CD14-positive monocyte (primary cell): ENCODE measurements at regions not wholly inside any gene's neighbourhood (a gene's known extent, or its start where the extent isn't known, plus 50 kb on each side); places are given as distances from the start of the nearest gene placed in this dataset.
"Not testable (repeated sequence)": the region's sequence is repeated elsewhere in the genome, so short reads cannot be mapped to it uniquely, and the experiment has no call there.

Experiments used
- DNase-seq, 3 donors: peaks; one replicate each; pipeline ENCODE4 v3.0.0-alpha.2; 2011 to 2022
- H2AFZ ChIP-seq: 2 replicates; pipeline ENCODE4 v1.6.0; 2012; ENCODE audit warnings: mild to moderate bottlenecking, low read depth, low read length, inconsistent platforms; ENCODE audit not compliant: insufficient read depth, poor library complexity, severe bottlenecking
- H3K27ac ChIP-seq, 2 donors: 1 replicate in 1 of 2; 2 replicates in 1 of 2; pipeline ENCODE4 v1.5.1; 2012 to 2013; ENCODE audit warnings: low read length in 2 of 2, control low read depth in 1 of 2, inconsistent platforms in 1 of 2, low read depth in 1 of 2, mild to moderate bottlenecking in 1 of 2
- H3K27me3 ChIP-seq, 2 donors: one replicate each; pipeline versions ENCODE4 v1.6.0 to v1.6.1; 2011 to 2013; ENCODE audit warnings: low read length in 2 of 2; ENCODE audit not compliant: control insufficient read depth in 2 of 2, insufficient read depth in 2 of 2
- H3K36me3 ChIP-seq, 2 donors: replicated peaks in 1 of 2; 1 replicate in 1 of 2; 2 replicates in 1 of 2; pipeline versions ENCODE4 v1.5.1 to v1.6.1; 2012 to 2013; ENCODE audit warnings: low read length in 2 of 2, control low read depth in 1 of 2, inconsistent platforms in 1 of 2, mild to moderate bottlenecking in 1 of 2; ENCODE audit not compliant: insufficient read depth in 2 of 2, control insufficient read depth in 1 of 2
- H3K4me1 ChIP-seq, 2 donors: 1 replicate in 1 of 2; 2 replicates in 1 of 2; pipeline versions ENCODE4 v1.5.1 to v1.6.1; 2012 to 2013; ENCODE audit warnings: low read length in 2 of 2, control low read depth in 1 of 2, inconsistent platforms in 1 of 2, mild to moderate bottlenecking in 1 of 2, moderate library complexity in 1 of 2; ENCODE audit not compliant: insufficient read depth in 2 of 2, control insufficient read depth in 1 of 2
- H3K4me2 ChIP-seq: replicated peaks from 2 replicates; pipeline ENCODE3; 2012; ENCODE audit warnings: low read length, moderate library complexity, mild to moderate bottlenecking; ENCODE audit not compliant: poor library complexity, severe bottlenecking; ENCODE audit errors: extremely low read depth
- H3K4me3 ChIP-seq, 3 experiments: fragments of 200-600 bp in 1 of 3; sonication (generic) in 1 of 3; replicated peaks in 1 of 3; 1 replicate in 2 of 3; 2 replicates in 1 of 3; pipeline ENCODE4 v1.5.1; 2011 to 2013; ENCODE audit warnings: low read length in 3 of 3, mild to moderate bottlenecking in 3 of 3, control low read depth in 2 of 3, low read depth in 2 of 3, inconsistent platforms in 1 of 3, moderate library complexity in 1 of 3
- H3K79me2 ChIP-seq: 2 replicates; pipeline ENCODE4 v1.6.0; 2012; ENCODE audit warnings: mild to moderate bottlenecking, control low read depth, inconsistent platforms, low read length, moderate library complexity; ENCODE audit not compliant: insufficient read depth
- H3K9ac ChIP-seq: 2 replicates; pipeline ENCODE4 v1.6.0; 2017; ENCODE audit warnings: low read length, mild to moderate bottlenecking; ENCODE audit not compliant: insufficient read depth, poor library complexity, severe bottlenecking
- H3K9me3 ChIP-seq, 2 donors: replicated peaks in 1 of 2; 1 replicate in 1 of 2; 2 replicates in 1 of 2; pipeline versions ENCODE4 v1.5.1 to v1.6.1; 2012 to 2013; ENCODE audit warnings: low read length in 2 of 2, control low read depth in 1 of 2; ENCODE audit not compliant: control insufficient read depth in 1 of 2, insufficient read depth in 1 of 2
- H4K20me1 ChIP-seq: 2 replicates; pipeline ENCODE4 v1.6.0; 2012; ENCODE audit warnings: mild to moderate bottlenecking, low read length, control low read depth, moderate library complexity; ENCODE audit not compliant: insufficient read depth
- H3K27ac Mint-ChIP-seq, 7 donors: one replicate each; pipeline ENCODE4 v1.8.0; 2020; ENCODE audit warnings: mild to moderate bottlenecking in 7 of 7, mixed read lengths in 7 of 7, moderate library complexity in 6 of 7, inconsistent platforms in 2 of 7
- H3K27me3 Mint-ChIP-seq, 3 donors: one replicate each; pipeline ENCODE4 v1.8.0; 2021 to 2022; ENCODE audit warnings: low read depth in 3 of 3, mild to moderate bottlenecking in 3 of 3, mixed read lengths in 3 of 3, moderate library complexity in 3 of 3, inconsistent platforms in 1 of 3
- H3K36me3 Mint-ChIP-seq, 2 donors: one replicate each; pipeline ENCODE4 v1.8.0; 2020; ENCODE audit warnings: mixed read lengths in 2 of 2, inconsistent platforms in 1 of 2, mild to moderate bottlenecking in 1 of 2
- H3K4me1 Mint-ChIP-seq: one replicate; pipeline ENCODE4 v1.8.0; 2020; ENCODE audit warnings: mild to moderate bottlenecking, mixed read lengths
- H3K4me3 Mint-ChIP-seq, 2 donors: one replicate each; pipeline ENCODE4 v1.8.0; 2020; ENCODE audit warnings: mild to moderate bottlenecking in 2 of 2, mixed read lengths in 2 of 2, moderate library complexity in 1 of 2
- H3K9me3 Mint-ChIP-seq, 7 donors: one replicate each; pipeline ENCODE4 v1.8.0; 2020 to 2022; ENCODE audit warnings: mixed read lengths in 7 of 7, mild to moderate bottlenecking in 6 of 7, moderate library complexity in 6 of 7, inconsistent platforms in 2 of 7
- CTCF ChIP-seq: fragments of 200-600 bp; IDR thresholded peaks from one replicate; pipeline ENCODE4 v1.8.0; 2022; ENCODE audit warnings: antibody characterized with exemption, mild to moderate bottlenecking
- WGBS: methylation state at CpG from one replicate; pipeline ENCODE4 v1.1.5; 2013; ENCODE audit warnings: missing lambda C conversion rate; ENCODE audit not compliant: insufficient coverage; 5-methylcytosine and 5-hydroxymethylcytosine counted together
- intact Hi-C, 2 donors: fragments of 100-400 bp; cut with micrococcal nuclease; formaldehyde crosslinking; loops; one replicate each; pipeline versions ENCODE4 v1.15.0 to v1.15.1; 2023

GRCh38 chr5:124986170-124986569 is 239.7 kb upstream of the ZNF608 start:
- no peaks in the 10 kb centered on the region for H3K36me3 ChIP-seq
- no peak overlapping the region for H3K4me3 Mint-ChIP-seq
- no peak for TF ChIP-seq CTCF
- no peak overlapping the region for H3K9ac ChIP-seq
- WGBS: no CpG with 5 or more reads among the region's 3 CpGs
- no peak overlapping the region for H3K27ac Mint-ChIP-seq
- H3K36me3 Mint-ChIP-seq: peaks cover 0 to 2% of the 10 kb centered on the region in 2 donors
- peaks cover 0 to 4% of the 10 kb centered on the region in 2 donors for H3K4me1 ChIP-seq
- no peak for DNase-seq
- peaks cover 15% of the 10 kb centered on the region for H3K4me1 Mint-ChIP-seq
- H3K4me3 ChIP-seq: no peak overlapping the region
- H3K79me2 ChIP-seq: no peaks in the 10 kb centered on the region
- peaks cover 8 to 17% of the 10 kb centered on the region in 2 donors for H3K9me3 ChIP-seq
- H3K4me2 ChIP-seq: no peak overlapping the region
- H3K9me3 Mint-ChIP-seq: peaks cover 12 to 26% (median 24%) of the 10 kb centered on the region in 7 donors
- H3K27me3 ChIP-seq: no peaks in the 10 kb centered on the region
- H4K20me1 ChIP-seq: no peaks in the 10 kb centered on the region
- H2AFZ ChIP-seq: no peak overlapping the region
- H3K27me3 Mint-ChIP-seq: peaks cover 1 to 2% (median 2%) of the 10 kb centered on the region in 3 donors
- no peak overlapping the region for H3K27ac ChIP-seq
- intact Hi-C loops: no loop called here

GRCh38 chr5:124986667-124987066 is 240.2 kb upstream of the ZNF608 start:
- intact Hi-C loops: no loop called here
- WGBS: 100% methylated on average over 1 of the region's 3 CpGs
- H3K36me3 ChIP-seq: no peaks in the 10 kb centered on the region
- no peak for DNase-seq
- H3K79me2 ChIP-seq: no peaks in the 10 kb centered on the region
- no peak overlapping the region for H3K4me3 Mint-ChIP-seq
- no peak overlapping the region for H3K4me3 ChIP-seq
- peaks cover 0 to 2% of the 10 kb centered on the region in 2 donors for H3K36me3 Mint-ChIP-seq
- H2AFZ ChIP-seq: no peak overlapping the region
- H3K4me1 Mint-ChIP-seq: peaks cover 15% of the 10 kb centered on the region
- H3K27me3 Mint-ChIP-seq: peaks cover 1 to 2% (median 2%) of the 10 kb centered on the region in 3 donors
- no peak for TF ChIP-seq CTCF
- peaks cover 0 to 4% of the 10 kb centered on the region in 2 donors for H3K4me1 ChIP-seq
- peaks cover 12 to 26% (median 24%) of the 10 kb centered on the region in 7 donors for H3K9me3 Mint-ChIP-seq
- H3K9me3 ChIP-seq: peaks cover 8 to 17% of the 10 kb centered on the region in 2 donors
- no peak overlapping the region for H3K9ac ChIP-seq
- H3K27ac ChIP-seq: no peak overlapping the region
- no peaks in the 10 kb centered on the region for H3K27me3 ChIP-seq
- H3K27ac Mint-ChIP-seq: no peak overlapping the region
- H4K20me1 ChIP-seq: no peaks in the 10 kb centered on the region
- no peak overlapping the region for H3K4me2 ChIP-seq

GRCh38 chr5:124987786-124988185 is 241.3 kb upstream of the ZNF608 start:
- H3K4me3 Mint-ChIP-seq, H4K20me1 ChIP-seq, H3K9ac ChIP-seq, H3K79me2 ChIP-seq, DNase-seq, H3K27ac Mint-ChIP-seq, intact Hi-C loops, H3K4me2 ChIP-seq, H3K36me3 ChIP-seq, H3K27me3 ChIP-seq, H2AFZ ChIP-seq, H3K4me1 ChIP-seq, H3K36me3 Mint-ChIP-seq, H3K27me3 Mint-ChIP-seq, H3K4me3 ChIP-seq, H3K27ac ChIP-seq: not testable (repeated sequence)
- H3K9me3 ChIP-seq: peaks cover 8 to 17% of the 10 kb centered on the region in 2 donors
- peaks cover 15% of the 10 kb centered on the region for H3K4me1 Mint-ChIP-seq
- peaks cover 12 to 24% (median 21%) of the 10 kb centered on the region in 7 donors for H3K9me3 Mint-ChIP-seq
- no CpG with 5 or more reads among the region's 3 CpGs for WGBS
